IMR-90 (cell line): ENCODE measurements at regions not wholly inside any gene's neighbourhood (a gene's known extent, or its start where the extent isn't known, plus 50 kb on each side); places are given as distances from the start of the nearest gene placed in this dataset.

Experiments used
- ATAC-seq: fragments of 200-7000 bp; cut with Tn5 transposase; 2 replicates; pipeline ENCODE4 v1.9.1; 2020; ENCODE audit warnings: low read depth, mild to moderate bottlenecking, moderate library complexity
- BruUV-seq: library from RNA; stranded (reverse); fragments of 400-500 nt; replicated peaks from 2 replicates; lab custom pipeline; 2021; lab: Mats Ljungman, UMichigan
- CTCF ChIA-PET: fragments of 300-600 bp; formaldehyde crosslinking; extraction: SDS; loops from one replicate; lab custom pipeline; 2021; ENCODE audit warnings: antibody characterized with exemption; lab: Yijun Ruan, JAX
- POLR2A ChIA-PET: fragments of 300-600 bp; sonication (Branson Sonifier 250); formaldehyde crosslinking; loops from one replicate; lab custom pipeline; 2022; ENCODE audit warnings: antibody characterized with exemption; ENCODE audit not compliant: unreplicated experiment; lab: Charles Lee
- DNase-seq: peaks from one replicate; pipeline ENCODE4 v3.0.0; 2013
- H2AFZ ChIP-seq: replicated peaks from 2 replicates; pipeline ENCODE3; 2013; ENCODE audit warnings: low read length, mild to moderate bottlenecking; ENCODE audit not compliant: poor library complexity
- H2AK5ac ChIP-seq: 2 replicates; pipeline ENCODE4 v1.6.1; 2013; ENCODE audit warnings: low read depth, low read length, inconsistent platforms
- H2AK9ac ChIP-seq: replicated peaks from 2 replicates; pipeline ENCODE3; 2013; ENCODE audit warnings: mild to moderate bottlenecking, low read depth, low read length, moderate library complexity; ENCODE audit not compliant: poor library complexity
- H2BK120ac ChIP-seq: 2 replicates; pipeline ENCODE4 v1.6.1; 2013; ENCODE audit warnings: low read depth, low read length, inconsistent platforms
- H2BK15ac ChIP-seq: 3 replicates; pipeline ENCODE4 v1.6.1; 2013; ENCODE audit warnings: low read depth, low read length, inconsistent platforms
- H2BK20ac ChIP-seq: 2 replicates; pipeline ENCODE4 v1.6.1; 2013; ENCODE audit warnings: low read depth, mild to moderate bottlenecking, inconsistent platforms, low read length, moderate library complexity
- H2BK5ac ChIP-seq: 2 replicates; pipeline ENCODE4 v1.6.1; 2013; ENCODE audit warnings: mild to moderate bottlenecking, low read depth, low read length, inconsistent platforms; ENCODE audit not compliant: poor library complexity, severe bottlenecking
- H3K14ac ChIP-seq: replicated peaks from 2 replicates; pipeline ENCODE4 v1.6.1; 2013; ENCODE audit warnings: low read depth, low read length, inconsistent platforms
- H3K18ac ChIP-seq: 2 replicates; pipeline ENCODE4 v1.6.1; 2013; ENCODE audit warnings: low read depth, low read length, control low read depth
- H3K23ac ChIP-seq: 2 replicates; pipeline ENCODE4 v1.6.1; 2013; ENCODE audit warnings: low read depth, low read length, inconsistent platforms
- H3K27ac ChIP-seq: 2 replicates; pipeline ENCODE4 v1.5.1; 2013; ENCODE audit warnings: mild to moderate bottlenecking, control low read depth, low read length; ENCODE audit not compliant: insufficient read depth
- H3K27me3 ChIP-seq: 2 replicates; pipeline ENCODE4 v1.6.1; 2013; ENCODE audit warnings: low read length; ENCODE audit not compliant: control insufficient read depth, insufficient read depth
- H3K36me3 ChIP-seq: 2 replicates; pipeline ENCODE4 v1.6.1; 2013; ENCODE audit warnings: low read length, mixed read lengths; ENCODE audit not compliant: control insufficient read depth, insufficient read depth
- H3K4ac ChIP-seq: 2 replicates; pipeline ENCODE4 v1.6.1; 2013; ENCODE audit warnings: low read depth, low read length, inconsistent platforms
- H3K4me1 ChIP-seq: 2 replicates; pipeline ENCODE4 v1.6.1; 2013; ENCODE audit warnings: low read length, mixed read lengths; ENCODE audit not compliant: control insufficient read depth, insufficient read depth
- H3K4me2 ChIP-seq: 2 replicates; pipeline ENCODE4 v1.6.1; 2013; ENCODE audit warnings: low read depth, mild to moderate bottlenecking, control low read depth, low read length, moderate library complexity
- H3K4me3 ChIP-seq: 2 replicates; pipeline ENCODE4 v1.5.1; 2013; ENCODE audit warnings: low read depth, mild to moderate bottlenecking, control low read depth, low read length, moderate library complexity; ENCODE audit not compliant: insufficient read depth
- H3K56ac ChIP-seq: 2 replicates; pipeline ENCODE4 v1.6.1; 2013; ENCODE audit warnings: low read length, inconsistent platforms; ENCODE audit not compliant: insufficient read depth; ENCODE audit errors: extremely low read depth
- H3K79me1 ChIP-seq, 2 experiments: 2 replicates each; pipeline ENCODE4 v1.6.1; 2013; ENCODE audit warnings: low read length in 2 of 2, inconsistent platforms in 1 of 2, low read depth in 1 of 2
- H3K9ac ChIP-seq: 2 replicates; pipeline ENCODE4 v1.6.1; 2013; ENCODE audit warnings: low read depth, low read length, control low read depth
- H3K9me1 ChIP-seq: 2 replicates; pipeline ENCODE4 v1.6.1; 2013; ENCODE audit warnings: low read length, inconsistent platforms; ENCODE audit not compliant: insufficient read depth
- H3K9me3 ChIP-seq: 2 replicates; pipeline ENCODE4 v1.6.1; 2013; ENCODE audit warnings: low read length; ENCODE audit not compliant: control insufficient read depth, insufficient read depth
- H4K20me1 ChIP-seq: 2 replicates; pipeline ENCODE4 v1.6.1; 2013; ENCODE audit warnings: low read length, inconsistent platforms; ENCODE audit not compliant: insufficient read depth
- H4K5ac ChIP-seq: 2 replicates; pipeline ENCODE4 v1.6.1; 2013; ENCODE audit warnings: mild to moderate bottlenecking, low read depth, low read length, control low read depth
- H4K8ac ChIP-seq, 2 experiments: 2 replicates each; pipeline ENCODE4 v1.6.1; 2013; ENCODE audit warnings: low read depth in 2 of 2, low read length in 2 of 2, control low read depth in 1 of 2, inconsistent platforms in 1 of 2
- H4K91ac ChIP-seq: 2 replicates; pipeline ENCODE4 v1.6.1; 2013; ENCODE audit warnings: low read depth, low read length, inconsistent platforms; ENCODE audit not compliant: insufficient read depth
- BHLHE40 ChIP-seq: fragments of 150-350 bp; IDR thresholded peaks from 2 replicates; pipeline ENCODE4 v1.6.1; 2016; ENCODE audit warnings: mild to moderate bottlenecking, low read depth, low read length
- CEBPB ChIP-seq: IDR thresholded peaks from 2 replicates; pipeline ENCODE4 v1.6.1; 2012; ENCODE audit warnings: low read depth, low read length, improper control_type of control experiment
- CHD1 ChIP-seq: IDR thresholded peaks from 2 replicates; pipeline ENCODE4 v1.6.1; 2012; ENCODE audit warnings: low read depth, low read length, improper control_type of control experiment
- FOS ChIP-seq: fragments of 150-350 bp; IDR thresholded peaks from 2 replicates; pipeline ENCODE4 v1.6.1; 2016; ENCODE audit warnings: low read depth, low read length
- MAFK ChIP-seq: IDR thresholded peaks from 2 replicates; pipeline ENCODE4 v1.6.1; 2012; ENCODE audit warnings: low read depth, low read length, improper control_type of control experiment
- MAZ ChIP-seq: IDR thresholded peaks from 2 replicates; pipeline ENCODE4 v1.6.1; 2012; ENCODE audit warnings: low read depth, mild to moderate bottlenecking, low read length, improper control_type of control experiment, moderate library complexity, borderline replicate concordance
- MXI1 ChIP-seq: IDR thresholded peaks from 2 replicates; pipeline ENCODE4 v1.6.1; 2012; ENCODE audit warnings: low read depth, mild to moderate bottlenecking, low read length, moderate library complexity, borderline replicate concordance
- NFE2L2 ChIP-seq: fragments of 150-350 bp; IDR thresholded peaks from 2 replicates; pipeline ENCODE4 v1.6.1; 2016; ENCODE audit warnings: low read depth, mild to moderate bottlenecking, low read length
- POLR2A ChIP-seq: IDR thresholded peaks from 2 replicates; pipeline ENCODE4 v1.6.1; 2012; ENCODE audit warnings: mild to moderate bottlenecking, low read depth, low read length
- RAD21 ChIP-seq: IDR thresholded peaks from 2 replicates; pipeline ENCODE4 v1.6.1; 2012; ENCODE audit warnings: low read length, improper control_type of control experiment
- RCOR1 ChIP-seq: IDR thresholded peaks from 2 replicates; pipeline ENCODE4 v1.6.1; 2012; ENCODE audit warnings: mild to moderate bottlenecking, low read length, improper control_type of control experiment; ENCODE audit not compliant: insufficient replicate concordance
- RFX5 ChIP-seq: IDR thresholded peaks from 2 replicates; pipeline ENCODE4 v1.8.0; 2012; ENCODE audit warnings: low read depth, mild to moderate bottlenecking, low read length, moderate library complexity
- SMC3 ChIP-seq: fragments of 150-350 bp; IDR thresholded peaks from 2 replicates; pipeline ENCODE4 v1.6.1; 2016; ENCODE audit warnings: low read depth, mild to moderate bottlenecking, antibody characterized with exemption, low read length, moderate library complexity
- WGBS, 2 experiments: methylation state at CpG; one replicate each; pipeline versions ENCODE4 v1.1.5 to v1.1.7; 2013; ENCODE audit warnings: missing lambda C conversion rate in 2 of 2; ENCODE audit not compliant: insufficient read length in 1 of 2; ENCODE audit errors: extremely low coverage in 2 of 2; 5-methylcytosine and 5-hydroxymethylcytosine counted together
- dilution Hi-C: fragments of 300-500 bp; cut with HindIII; formaldehyde crosslinking; loops from one replicate; pipeline ENCODE4 v1.14.3; 2018; ENCODE audit warnings: low sequenced_read_pairs; ENCODE audit not compliant: unreplicated experiment
- in situ Hi-C: fragments of 300-500 bp; cut with MboI; formaldehyde crosslinking; loops from 3 replicates; pipeline ENCODE4 v1.14.3; 2019; ENCODE audit warnings: low sequenced_read_pairs, inconsistent platforms, mixed read lengths
- intact Hi-C: fragments of 100-400 bp; cut with micrococcal nuclease; formaldehyde crosslinking; loops from 2 replicates; pipeline ENCODE4 v1.10.0; 2022
- TF ChIP-seq, protein P1 (sequence below): conservative IDR thresholded peaks from 2 replicates; pipeline ENCODE4 v1.5.1; 2012; ENCODE audit warnings: mild to moderate bottlenecking, low read depth, low read length, improper control_type of control experiment
- TF ChIP-seq, protein P2 (sequence below): fragments of 150-350 bp; IDR thresholded peaks from 2 replicates; pipeline ENCODE4 v1.6.1; 2016; ENCODE audit warnings: low read depth, mild to moderate bottlenecking, low read length, moderate library complexity, borderline replicate concordance
- TF ChIP-seq, protein P3 (sequence below): fragments of 150-350 bp; IDR thresholded peaks from 2 replicates; pipeline ENCODE4 v1.6.1; 2017; ENCODE audit warnings: mild to moderate bottlenecking, antibody characterized with exemption, low read length, low read depth

DNA sequence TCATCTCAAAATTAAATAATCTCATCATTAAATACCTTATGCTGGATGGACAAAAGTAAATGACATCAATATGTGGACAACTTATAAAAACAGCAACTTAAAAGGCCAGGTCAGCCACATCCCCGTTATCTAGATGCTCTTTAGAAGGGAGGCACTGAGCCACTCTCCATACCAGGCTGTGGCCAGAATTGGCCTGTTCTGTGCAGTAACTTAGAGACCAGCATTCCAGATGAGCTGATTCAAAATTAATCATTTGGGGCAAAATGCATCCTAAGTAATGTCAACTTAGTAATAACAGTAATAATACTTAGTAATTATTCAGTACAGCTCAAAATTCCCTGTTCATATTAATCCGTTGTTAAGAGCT is 373.6 kb downstream of the FBXW7 start:
- H3K4me3 ChIP-seq = no peak overlapping the region
- no peak overlapping the region for H3K4ac ChIP-seq
- H3K9me1 ChIP-seq = no peaks in the 10 kb centered on the region
- no peak overlapping the region for H2BK120ac ChIP-seq
- no peak overlapping the region for H3K4me2 ChIP-seq
- peaks cover 31% of the 10 kb centered on the region for H3K27me3 ChIP-seq
- H2BK20ac ChIP-seq = no peak overlapping the region
- POLR2A ChIA-PET = no interaction called here
- no peaks in the 10 kb centered on the region for H3K4me1 ChIP-seq
- intact Hi-C loops (no loop called here), in situ Hi-C loops (no loop called here), dilution Hi-C loops (no loop called here)
- WGBS, 2 experiments = no CpG with 5 or more reads among the region's 2 CpGs
- H3K23ac ChIP-seq = no peak overlapping the region
- H4K8ac ChIP-seq = no peak overlapping the region
- no peak overlapping the region for H3K27ac ChIP-seq
- H2AK5ac ChIP-seq = no peak overlapping the region
- no peaks in the 10 kb centered on the region for H4K20me1 ChIP-seq
- no TSS peak for BruUV-seq
- H3K9ac ChIP-seq = no peak overlapping the region
- ATAC-seq = no peak
- H3K9me3 ChIP-seq = no peaks in the 10 kb centered on the region
- H3K36me3 ChIP-seq = no peaks in the 10 kb centered on the region
- no peak overlapping the region for H2AK9ac ChIP-seq
- no peak overlapping the region for H2BK15ac ChIP-seq
- TF ChIP-seq RFX5 (no peak), SMC3 (no peak), MAFK (no peak), CEBPB (no peak), MXI1 (no peak), CHD1 (no peak), NFE2L2 (no peak), FOS (no peak), MAZ (no peak), RAD21 (no peak), POLR2A (no peak), BHLHE40 (no peak), RCOR1 (no peak)
- TF ChIP-seq, protein P1, sequence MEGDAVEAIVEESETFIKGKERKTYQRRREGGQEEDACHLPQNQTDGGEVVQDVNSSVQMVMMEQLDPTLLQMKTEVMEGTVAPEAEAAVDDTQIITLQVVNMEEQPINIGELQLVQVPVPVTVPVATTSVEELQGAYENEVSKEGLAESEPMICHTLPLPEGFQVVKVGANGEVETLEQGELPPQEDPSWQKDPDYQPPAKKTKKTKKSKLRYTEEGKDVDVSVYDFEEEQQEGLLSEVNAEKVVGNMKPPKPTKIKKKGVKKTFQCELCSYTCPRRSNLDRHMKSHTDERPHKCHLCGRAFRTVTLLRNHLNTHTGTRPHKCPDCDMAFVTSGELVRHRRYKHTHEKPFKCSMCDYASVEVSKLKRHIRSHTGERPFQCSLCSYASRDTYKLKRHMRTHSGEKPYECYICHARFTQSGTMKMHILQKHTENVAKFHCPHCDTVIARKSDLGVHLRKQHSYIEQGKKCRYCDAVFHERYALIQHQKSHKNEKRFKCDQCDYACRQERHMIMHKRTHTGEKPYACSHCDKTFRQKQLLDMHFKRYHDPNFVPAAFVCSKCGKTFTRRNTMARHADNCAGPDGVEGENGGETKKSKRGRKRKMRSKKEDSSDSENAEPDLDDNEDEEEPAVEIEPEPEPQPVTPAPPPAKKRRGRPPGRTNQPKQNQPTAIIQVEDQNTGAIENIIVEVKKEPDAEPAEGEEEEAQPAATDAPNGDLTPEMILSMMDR = no peak
- TF ChIP-seq, protein P2, sequence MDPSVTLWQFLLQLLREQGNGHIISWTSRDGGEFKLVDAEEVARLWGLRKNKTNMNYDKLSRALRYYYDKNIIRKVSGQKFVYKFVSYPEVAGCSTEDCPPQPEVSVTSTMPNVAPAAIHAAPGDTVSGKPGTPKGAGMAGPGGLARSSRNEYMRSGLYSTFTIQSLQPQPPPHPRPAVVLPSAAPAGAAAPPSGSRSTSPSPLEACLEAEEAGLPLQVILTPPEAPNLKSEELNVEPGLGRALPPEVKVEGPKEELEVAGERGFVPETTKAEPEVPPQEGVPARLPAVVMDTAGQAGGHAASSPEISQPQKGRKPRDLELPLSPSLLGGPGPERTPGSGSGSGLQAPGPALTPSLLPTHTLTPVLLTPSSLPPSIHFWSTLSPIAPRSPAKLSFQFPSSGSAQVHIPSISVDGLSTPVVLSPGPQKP = no peak
- TF ChIP-seq, protein P3, sequence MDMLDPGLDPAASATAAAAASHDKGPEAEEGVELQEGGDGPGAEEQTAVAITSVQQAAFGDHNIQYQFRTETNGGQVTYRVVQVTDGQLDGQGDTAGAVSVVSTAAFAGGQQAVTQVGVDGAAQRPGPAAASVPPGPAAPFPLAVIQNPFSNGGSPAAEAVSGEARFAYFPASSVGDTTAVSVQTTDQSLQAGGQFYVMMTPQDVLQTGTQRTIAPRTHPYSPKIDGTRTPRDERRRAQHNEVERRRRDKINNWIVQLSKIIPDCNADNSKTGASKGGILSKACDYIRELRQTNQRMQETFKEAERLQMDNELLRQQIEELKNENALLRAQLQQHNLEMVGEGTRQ = no peak
- CTCF ChIA-PET = interaction anchor here (0.6 kb wide), 1 partner anchor 412 kb away, joined by 6 read pairs; no protein-coding TSS in a partner anchor
- H3K79me1 ChIP-seq = no peaks in the 10 kb centered on the region
- no peak overlapping the region for H3K14ac ChIP-seq
- no peak overlapping the region for H4K5ac ChIP-seq
- no peak overlapping the region for H2BK5ac ChIP-seq
- H4K91ac ChIP-seq = no peak overlapping the region
- DNase-seq = no peak
- H2AFZ ChIP-seq = no peak overlapping the region
- H3K18ac ChIP-seq = no peak overlapping the region
- no peak overlapping the region for H3K56ac ChIP-seq
